ENCODE measurements at regions not wholly inside any gene's neighbourhood (a gene's known extent, or its start where the extent isn't known, plus 50 kb on each side); places are given as distances from the start of the nearest gene placed in this dataset.
A peak's percentile ranks its signal among the peaks of the same experiment; 100 is the strongest.

- TF ChIP-seq, protein P1, sequence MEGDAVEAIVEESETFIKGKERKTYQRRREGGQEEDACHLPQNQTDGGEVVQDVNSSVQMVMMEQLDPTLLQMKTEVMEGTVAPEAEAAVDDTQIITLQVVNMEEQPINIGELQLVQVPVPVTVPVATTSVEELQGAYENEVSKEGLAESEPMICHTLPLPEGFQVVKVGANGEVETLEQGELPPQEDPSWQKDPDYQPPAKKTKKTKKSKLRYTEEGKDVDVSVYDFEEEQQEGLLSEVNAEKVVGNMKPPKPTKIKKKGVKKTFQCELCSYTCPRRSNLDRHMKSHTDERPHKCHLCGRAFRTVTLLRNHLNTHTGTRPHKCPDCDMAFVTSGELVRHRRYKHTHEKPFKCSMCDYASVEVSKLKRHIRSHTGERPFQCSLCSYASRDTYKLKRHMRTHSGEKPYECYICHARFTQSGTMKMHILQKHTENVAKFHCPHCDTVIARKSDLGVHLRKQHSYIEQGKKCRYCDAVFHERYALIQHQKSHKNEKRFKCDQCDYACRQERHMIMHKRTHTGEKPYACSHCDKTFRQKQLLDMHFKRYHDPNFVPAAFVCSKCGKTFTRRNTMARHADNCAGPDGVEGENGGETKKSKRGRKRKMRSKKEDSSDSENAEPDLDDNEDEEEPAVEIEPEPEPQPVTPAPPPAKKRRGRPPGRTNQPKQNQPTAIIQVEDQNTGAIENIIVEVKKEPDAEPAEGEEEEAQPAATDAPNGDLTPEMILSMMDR (IDR thresholded peaks at IDR 0.05), result no peak
- H3K4me3 ChIP-seq, result no peak overlapping the region
- peak overlapping the region; percentile 66 to 69 for H3K27ac ChIP-seq
- no peaks in the 10 kb centered on the region for H3K27me3 ChIP-seq
- intact Hi-C loops (cut with DNase I; ENCODE audit: low total_unique reads), result no loop called here
- H3K4me1 ChIP-seq, result peaks cover 0 to 40% (median 34%) of the 10 kb centered on the region in 4 donors
- no peaks in the 10 kb centered on the region for H3K9me3 ChIP-seq
- peak; percentile 85 to 89 for DNase-seq
- H3K36me3 ChIP-seq, result no peaks in the 10 kb centered on the region
Observed at GRCh38 chr21:38985568-38986378, 180.0 kb downstream of the ETS2 start.

DNA sequence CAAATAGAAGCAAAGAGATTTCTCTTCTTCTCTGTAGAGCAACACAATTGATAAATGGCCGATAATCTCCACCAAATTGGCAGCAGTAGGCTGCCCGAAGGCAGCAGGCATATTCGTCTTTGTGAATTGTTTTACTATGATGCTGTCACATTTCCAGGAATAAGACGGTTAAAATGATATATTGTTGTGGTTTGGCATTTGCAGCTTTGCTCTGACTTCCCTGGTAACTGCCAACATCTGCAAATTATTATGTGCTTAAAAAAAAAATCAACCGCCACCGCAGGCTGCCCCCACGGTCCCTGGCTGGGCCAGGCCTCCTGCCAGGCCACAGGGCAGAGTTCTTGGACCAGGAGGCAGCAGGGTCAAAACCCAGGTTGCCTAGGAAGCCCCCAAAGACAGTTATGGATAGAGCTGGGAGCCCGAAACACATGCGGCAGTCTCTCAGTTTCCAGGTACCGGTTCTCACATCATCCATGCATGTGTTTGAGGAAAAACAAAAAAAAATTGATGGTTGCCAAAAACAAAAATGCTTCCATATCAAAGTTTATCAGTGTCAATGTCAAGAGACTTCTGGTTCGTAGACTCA is 179.3 kb downstream of the ETS2 start:
- intact Hi-C loops (cut with DNase I; ENCODE audit: low total_unique reads), result no loop called here
- Histone ChIP-seq H3K27me3 (no peaks in the 10 kb centered on the region), H3K4me3 (no peak overlapping the region), H3K36me3 (no peaks in the 10 kb centered on the region), H3K27ac (peak overlapping the region; percentile 66 to 69), H3K9me3 (no peaks in the 10 kb centered on the region), H3K4me1 (peaks cover 0 to 40% (median 34%) of the 10 kb centered on the region in 4 donors)
- DNase-seq, result no peak
- TF ChIP-seq, protein P1 (IDR thresholded peaks at IDR 0.05), result no peak

DNA sequence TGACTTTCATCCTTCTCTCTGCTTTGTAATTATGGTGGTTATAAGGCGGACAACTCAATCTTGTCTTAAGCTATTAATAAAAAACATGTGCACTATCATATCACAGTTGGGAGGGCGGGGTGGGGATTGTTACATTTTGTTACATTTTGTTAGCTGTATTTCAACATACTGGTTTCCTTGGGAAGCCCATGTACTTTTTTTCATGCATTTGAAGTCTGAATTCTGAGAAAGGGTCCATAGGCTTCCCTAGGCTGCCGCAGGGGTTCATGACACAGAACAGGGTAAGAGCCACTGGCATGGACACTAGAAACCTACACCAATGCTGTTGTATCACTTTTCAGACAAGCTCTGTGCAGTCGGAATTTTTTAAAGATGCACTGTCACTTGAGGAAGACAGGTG is 178.8 kb downstream of the ETS2 start:
- Histone ChIP-seq H3K4me1 (peaks cover 0 to 40% (median 34%) of the 10 kb centered on the region in 4 donors), H3K27ac (peak overlapping the region; percentile 66 to 69), H3K4me3 (no peak overlapping the region), H3K27me3 (no peaks in the 10 kb centered on the region), H3K9me3 (no peaks in the 10 kb centered on the region), H3K36me3 (no peaks in the 10 kb centered on the region)
- TF ChIP-seq, protein P1 (IDR thresholded peaks at IDR 0.05), result no peak
- no peak for DNase-seq
- intact Hi-C loops (cut with DNase I; ENCODE audit: low total_unique reads), result no loop called here

GRCh38 chr21:38983560-38983959 is 177.8 kb downstream of the ETS2 start:
- H3K9me3 ChIP-seq, result no peaks in the 10 kb centered on the region
- no peak overlapping the region for H3K27ac ChIP-seq
- H3K4me3 ChIP-seq, result no peak overlapping the region
- H3K27me3 ChIP-seq, result no peaks in the 10 kb centered on the region
- H3K36me3 ChIP-seq, result no peaks in the 10 kb centered on the region
- TF ChIP-seq, protein P1 (IDR thresholded peaks at IDR 0.05), result no peak
- no peak for DNase-seq
- peaks cover 0 to 39% (median 34%) of the 10 kb centered on the region in 4 donors for H3K4me1 ChIP-seq
- intact Hi-C loops (cut with DNase I; ENCODE audit: low total_unique reads), result no loop called here

GRCh38 chr21:38982804-38983203 is 177.1 kb downstream of the ETS2 start:
- Histone ChIP-seq H3K27me3 (no peaks in the 10 kb centered on the region), H3K36me3 (no peaks in the 10 kb centered on the region), H3K27ac (no peak overlapping the region), H3K9me3 (no peaks in the 10 kb centered on the region), H3K4me3 (no peak overlapping the region), H3K4me1 (peaks cover 0 to 32% (median 30%) of the 10 kb centered on the region in 4 donors)
- intact Hi-C loops (cut with DNase I; ENCODE audit: low total_unique reads), result no loop called here
- no peak for DNase-seq
- TF ChIP-seq, protein P1 (IDR thresholded peaks at IDR 0.05), result no peak
